Activated T-cell treated with anti-CD3 and anti-CD28 coated beads, Interleukin-2, amount 50 U/mL, for 72 hours (primary cell): ENCODE measurements at regions not wholly inside any gene's neighbourhood (a gene's known extent, or its start where the extent isn't known, plus 50 kb on each side); places are given as distances from the start of the nearest gene placed in this dataset.

Source experiments
- ATAC-seq, 2 donors: fragments of 150-1000 bp; cut with Tn5 transposase; replicated peaks in 1 of 2; 2 replicates each; pipeline ENCODE4 v1.10.0; 2021; ENCODE audit warnings: moderate library complexity in 2 of 2, mild to moderate bottlenecking in 1 of 2
- DNase-seq, 2 donors: peaks; one replicate each; pipeline ENCODE4 v3.0.0; 2021 to 2022; ENCODE audit warnings: mixed read lengths in 1 of 2
- H3K27ac Mint-ChIP-seq: one replicate; pipeline ENCODE4 v1.8.0; 2022; ENCODE audit warnings: mild to moderate bottlenecking, moderate library complexity, mixed read lengths
- H3K27me3 Mint-ChIP-seq: one replicate; pipeline ENCODE4 v1.8.0; 2022; ENCODE audit warnings: low read depth, mixed read lengths
- H3K36me3 Mint-ChIP-seq, 2 donors: one replicate each; pipeline ENCODE4 v1.8.0; 2022; ENCODE audit warnings: mixed read lengths in 2 of 2, mild to moderate bottlenecking in 1 of 2; ENCODE audit not compliant: insufficient read depth in 2 of 2
- H3K4me1 Mint-ChIP-seq: one replicate; pipeline ENCODE4 v1.8.0; 2022; ENCODE audit warnings: low read depth, mixed read lengths
- H3K4me3 Mint-ChIP-seq, 2 donors: one replicate each; pipeline ENCODE4 v1.8.0; 2022; ENCODE audit warnings: mild to moderate bottlenecking in 2 of 2, mixed read lengths in 2 of 2, moderate library complexity in 2 of 2
- H3K9me3 Mint-ChIP-seq, 2 donors: one replicate each; pipeline ENCODE4 v1.8.0; 2022; ENCODE audit warnings: mixed read lengths in 2 of 2

DNA sequence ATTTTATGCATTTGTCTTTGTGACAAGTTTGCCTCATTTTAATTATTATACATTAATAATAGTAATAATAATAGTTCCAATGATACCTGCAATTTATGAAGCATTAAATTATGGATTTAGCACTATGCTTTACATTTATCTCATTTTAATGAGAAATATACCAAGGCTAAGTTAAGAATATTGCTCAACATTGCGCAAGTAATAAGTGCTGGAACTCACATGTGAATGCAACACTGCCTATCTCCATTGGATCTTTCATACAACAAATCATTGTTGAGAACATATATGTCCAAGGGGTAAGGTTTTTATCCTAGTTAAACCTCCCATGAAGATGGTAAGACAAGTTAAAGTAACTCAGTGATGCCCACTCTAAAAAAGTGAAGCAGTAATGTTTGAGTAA is 703.7 kb upstream of the SOX9 start:
- Mint-ChIP-seq H3K4me1 (no peaks in the 10 kb centered on the region), H3K4me3 (no peak overlapping the region), H3K27me3 (no peaks in the 10 kb centered on the region), H3K9me3 (peaks cover 0 to 8% of the 10 kb centered on the region in 2 donors), H3K27ac (no peak overlapping the region), H3K36me3 (no peaks in the 10 kb centered on the region)
- ATAC-seq (no peak), DNase-seq (no peak)

GRCh38 chr17:71422968-71423367 is 697.9 kb upstream of the SOX9 start:
- no peaks in the 10 kb centered on the region for H3K36me3 Mint-ChIP-seq
- peaks cover 4 to 5% of the 10 kb centered on the region in 2 donors for H3K9me3 Mint-ChIP-seq
- H3K4me1 Mint-ChIP-seq, result no peaks in the 10 kb centered on the region
- H3K27ac Mint-ChIP-seq, result no peak overlapping the region
- DNase-seq (no peak), ATAC-seq (no peak)
- no peaks in the 10 kb centered on the region for H3K27me3 Mint-ChIP-seq
- H3K4me3 Mint-ChIP-seq, result no peak overlapping the region

DNA sequence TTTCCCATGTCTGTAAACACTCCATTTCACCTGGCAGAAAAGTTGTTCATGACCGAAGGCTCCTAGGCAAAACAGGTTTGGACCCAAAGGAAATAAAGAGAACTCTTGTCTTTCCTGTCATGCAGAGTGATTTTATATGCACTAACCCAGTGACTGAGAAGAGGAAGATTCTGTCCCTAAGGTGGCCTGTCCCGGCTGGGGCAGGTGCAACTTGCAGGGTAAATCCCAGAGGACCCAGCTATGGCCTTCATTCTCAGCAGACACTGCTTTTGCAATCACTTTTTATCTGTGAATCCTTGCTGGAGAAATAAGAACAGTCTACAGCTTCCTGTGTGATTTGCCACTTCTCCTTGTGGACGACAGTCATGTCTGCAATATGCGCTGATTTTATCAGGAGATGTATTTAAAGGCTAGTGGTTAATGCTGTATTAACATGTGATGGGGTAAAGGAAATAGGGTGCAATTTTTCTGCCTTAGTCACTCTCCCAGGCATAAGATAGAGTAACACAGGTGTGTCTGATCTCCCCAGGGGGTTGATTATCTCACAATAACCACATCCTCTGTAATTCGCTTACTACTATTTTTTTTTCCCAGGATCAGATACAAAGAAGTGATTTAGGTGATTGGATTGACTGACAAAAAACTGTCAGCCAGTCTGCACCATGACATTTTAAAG is 696.8 kb upstream of the SOX9 start:
- H3K27me3 Mint-ChIP-seq, result no peaks in the 10 kb centered on the region
- H3K36me3 Mint-ChIP-seq, result no peaks in the 10 kb centered on the region
- H3K4me1 Mint-ChIP-seq, result no peaks in the 10 kb centered on the region
- H3K4me3 Mint-ChIP-seq, result no peak overlapping the region
- ATAC-seq (no peak), DNase-seq (no peak)
- no peak overlapping the region for H3K27ac Mint-ChIP-seq
- H3K9me3 Mint-ChIP-seq, result peaks cover 7 to 8% of the 10 kb centered on the region in 2 donors

GRCh38 chr17:71427801-71428200 is 693.0 kb upstream of the SOX9 start:
- no peaks in the 10 kb centered on the region for H3K27me3 Mint-ChIP-seq
- DNase-seq, result no peak

DNA sequence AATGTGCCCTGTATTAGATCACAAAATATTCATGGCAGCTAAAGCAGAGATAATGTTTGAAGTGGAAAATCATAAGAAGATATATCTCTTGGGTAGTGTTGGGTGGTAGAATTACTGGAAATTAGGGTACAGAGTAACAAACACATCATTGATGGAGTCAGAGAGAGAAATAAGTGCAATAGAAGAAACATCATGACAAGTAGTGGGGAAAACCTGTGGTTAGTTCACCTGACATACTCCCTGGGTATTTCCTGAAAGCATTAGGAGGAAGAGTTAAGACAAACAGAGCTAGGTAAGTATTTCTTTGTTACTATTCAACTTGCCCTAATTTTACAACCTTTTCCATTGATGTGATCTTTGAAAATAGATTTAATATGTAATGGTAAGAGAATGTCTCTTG is 691.9 kb upstream of the SOX9 start:
- no peaks in the 10 kb centered on the region for H3K4me1 Mint-ChIP-seq

More at GRCh38 chr17:71427801-71428200, 693.0 kb upstream of the SOX9 start:
- H3K4me3 Mint-ChIP-seq, result no peak overlapping the region
- no peak for ATAC-seq
- H3K36me3 Mint-ChIP-seq, result no peaks in the 10 kb centered on the region
- peaks cover 6 to 7% of the 10 kb centered on the region in 2 donors for H3K9me3 Mint-ChIP-seq
- H3K4me1 Mint-ChIP-seq, result no peaks in the 10 kb centered on the region
- no peak overlapping the region for H3K27ac Mint-ChIP-seq

DNA sequence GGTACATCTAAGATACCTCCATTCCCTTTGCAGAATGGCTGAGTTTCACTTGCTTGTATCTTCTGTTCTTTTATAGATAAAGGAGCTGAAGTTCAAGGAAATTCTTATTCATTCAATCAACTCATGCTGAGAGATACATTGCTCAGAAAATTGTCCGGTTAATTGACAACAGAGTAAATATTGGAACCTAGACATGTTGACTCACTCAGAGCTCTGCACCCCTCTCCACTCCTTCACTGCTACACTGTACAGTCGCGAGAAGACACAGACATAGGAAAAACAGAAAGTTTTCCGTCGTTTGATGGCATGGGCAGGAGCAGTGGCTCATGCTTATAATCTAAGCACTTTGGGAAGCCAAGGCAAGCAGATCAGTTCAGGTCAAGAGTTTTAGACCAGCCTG is 690.5 kb upstream of the SOX9 start:
- no peaks in the 10 kb centered on the region for H3K4me1 Mint-ChIP-seq
- no peak for DNase-seq
- H3K27ac Mint-ChIP-seq, result no peak overlapping the region
- no peaks in the 10 kb centered on the region for H3K27me3 Mint-ChIP-seq
- no peaks in the 10 kb centered on the region for H3K36me3 Mint-ChIP-seq
- no peak for ATAC-seq
- H3K9me3 Mint-ChIP-seq, result peaks cover 2 to 3% of the 10 kb centered on the region in 2 donors
- H3K4me3 Mint-ChIP-seq, result no peak overlapping the region

More for the DNA sequence above, 691.9 kb upstream of the SOX9 start:
- DNase-seq, result no peak
- ATAC-seq, result no peak
- no peak overlapping the region for H3K27ac Mint-ChIP-seq
- H3K36me3 Mint-ChIP-seq, result no peaks in the 10 kb centered on the region
- no peak overlapping the region for H3K4me3 Mint-ChIP-seq
- no peaks in the 10 kb centered on the region for H3K27me3 Mint-ChIP-seq
- H3K9me3 Mint-ChIP-seq, result peaks cover 3 to 4% of the 10 kb centered on the region in 2 donors

DNA sequence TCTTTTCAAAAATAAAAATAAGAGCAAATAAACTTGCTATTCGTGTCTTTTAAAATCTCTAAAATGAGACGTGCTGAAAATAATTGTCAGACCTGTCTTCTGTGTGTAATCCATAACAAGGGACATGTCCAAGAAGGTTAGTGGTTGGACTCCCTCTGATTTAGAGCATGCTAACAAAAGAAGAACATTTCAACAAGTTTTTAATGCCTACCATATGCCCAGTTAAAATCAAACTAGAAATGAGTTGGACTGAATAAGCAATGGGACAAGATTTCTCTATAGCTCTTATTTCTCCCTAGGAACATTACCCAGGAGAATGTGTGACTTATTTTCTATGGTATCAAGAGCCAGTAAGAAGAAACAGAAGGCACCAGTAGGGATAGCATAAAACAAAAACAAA is 689.7 kb upstream of the SOX9 start:
- no peak for ATAC-seq
- no peaks in the 10 kb centered on the region for H3K4me1 Mint-ChIP-seq
- DNase-seq, result no peak
- no peak overlapping the region for H3K4me3 Mint-ChIP-seq
- H3K27ac Mint-ChIP-seq, result no peak overlapping the region
- no peaks in the 10 kb centered on the region for H3K36me3 Mint-ChIP-seq
- H3K9me3 Mint-ChIP-seq, result peaks cover 2 to 3% of the 10 kb centered on the region in 2 donors
- H3K27me3 Mint-ChIP-seq, result no peaks in the 10 kb centered on the region

- H3K4me1 Mint-ChIP-seq, result no peaks in the 10 kb centered on the region
- no peaks in the 10 kb centered on the region for H3K27me3 Mint-ChIP-seq
- H3K4me3 Mint-ChIP-seq, result no peak overlapping the region
- no peak for DNase-seq
- H3K36me3 Mint-ChIP-seq, result no peaks in the 10 kb centered on the region
- no peak overlapping the region for H3K27ac Mint-ChIP-seq
- peaks cover 2 to 3% of the 10 kb centered on the region in 2 donors for H3K9me3 Mint-ChIP-seq
- no peak for ATAC-seq
Measured at GRCh38 chr17:71432378-71433315, 688.2 kb upstream of the SOX9 start.

DNA sequence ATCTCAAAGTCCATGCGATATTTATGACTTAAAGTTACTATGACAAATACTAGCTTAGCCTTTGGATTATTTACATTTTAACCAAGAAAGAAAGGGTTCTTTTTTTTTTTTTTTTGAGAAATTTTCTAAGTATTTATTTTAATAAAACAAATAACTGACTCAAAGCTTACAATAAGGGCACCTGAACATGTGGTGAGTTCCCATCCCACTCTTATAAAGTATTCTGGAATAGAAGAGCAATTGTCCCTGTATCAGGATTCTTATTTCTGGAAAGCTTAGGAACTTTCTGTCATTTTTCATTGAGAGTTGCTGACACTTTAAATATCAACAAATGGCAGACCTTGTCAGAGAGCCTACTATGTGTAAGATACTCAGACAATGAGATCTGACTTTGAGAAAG is 686.1 kb upstream of the SOX9 start:
- Mint-ChIP-seq H3K4me3 (no peak overlapping the region), H3K27me3 (no peaks in the 10 kb centered on the region), H3K36me3 (no peaks in the 10 kb centered on the region), H3K27ac (no peak overlapping the region), H3K9me3 (peaks cover 0 to 3% of the 10 kb centered on the region in 2 donors), H3K4me1 (no peaks in the 10 kb centered on the region)
- DNase-seq (no peak), ATAC-seq (no peak)

DNA sequence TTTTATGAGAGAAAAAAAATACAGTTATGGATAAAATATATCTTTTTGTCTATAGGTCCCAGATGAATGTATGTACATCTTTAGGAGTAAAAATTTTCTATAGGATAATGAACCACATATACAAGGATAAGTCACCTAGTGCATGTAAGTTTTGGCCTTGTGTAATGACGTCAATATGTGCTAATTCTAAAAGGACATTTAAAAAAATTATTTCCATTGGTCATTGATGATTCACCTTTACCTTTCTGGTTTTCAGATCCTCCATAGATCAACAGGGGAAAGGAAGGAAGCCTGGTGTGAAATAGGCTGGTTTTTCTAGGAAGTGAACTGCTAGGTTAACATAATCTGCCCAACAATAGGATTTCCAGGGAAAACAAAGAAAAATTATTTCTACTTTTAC is 684.3 kb upstream of the SOX9 start:
- no peak for DNase-seq
- Mint-ChIP-seq H3K27me3 (no peaks in the 10 kb centered on the region), H3K4me3 (no peak overlapping the region), H3K4me1 (no peaks in the 10 kb centered on the region), H3K9me3 (peaks cover 2 to 3% of the 10 kb centered on the region in 2 donors), H3K36me3 (no peaks in the 10 kb centered on the region), H3K27ac (no peak overlapping the region)
- ATAC-seq, result no peak

DNA sequence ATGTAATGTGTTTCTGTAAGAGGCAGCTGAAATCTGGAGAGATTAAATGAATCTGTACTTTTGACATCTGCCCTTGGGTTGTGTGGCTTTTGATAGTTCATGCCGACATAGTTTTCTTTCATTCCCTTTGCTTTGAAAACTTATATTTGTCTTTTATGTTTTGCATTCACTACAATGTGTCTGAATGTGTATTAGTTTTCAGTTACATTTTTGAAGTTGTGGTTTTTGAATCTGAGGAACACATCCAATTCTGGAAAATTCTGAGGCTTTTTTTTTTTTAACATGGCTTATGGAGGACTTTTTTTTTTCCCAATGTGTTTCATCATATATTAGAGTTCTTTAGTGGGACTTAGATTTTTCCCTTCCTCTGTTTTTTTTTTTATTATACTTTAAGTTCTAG is 683.7 kb upstream of the SOX9 start:
- DNase-seq, result no peak
- no peaks in the 10 kb centered on the region for H3K36me3 Mint-ChIP-seq
- ATAC-seq, result no peak
- peaks cover 2 to 3% of the 10 kb centered on the region in 2 donors for H3K9me3 Mint-ChIP-seq
- no peak overlapping the region for H3K4me3 Mint-ChIP-seq
- no peaks in the 10 kb centered on the region for H3K27me3 Mint-ChIP-seq
- H3K4me1 Mint-ChIP-seq, result no peaks in the 10 kb centered on the region
- H3K27ac Mint-ChIP-seq, result no peak overlapping the region

DNA sequence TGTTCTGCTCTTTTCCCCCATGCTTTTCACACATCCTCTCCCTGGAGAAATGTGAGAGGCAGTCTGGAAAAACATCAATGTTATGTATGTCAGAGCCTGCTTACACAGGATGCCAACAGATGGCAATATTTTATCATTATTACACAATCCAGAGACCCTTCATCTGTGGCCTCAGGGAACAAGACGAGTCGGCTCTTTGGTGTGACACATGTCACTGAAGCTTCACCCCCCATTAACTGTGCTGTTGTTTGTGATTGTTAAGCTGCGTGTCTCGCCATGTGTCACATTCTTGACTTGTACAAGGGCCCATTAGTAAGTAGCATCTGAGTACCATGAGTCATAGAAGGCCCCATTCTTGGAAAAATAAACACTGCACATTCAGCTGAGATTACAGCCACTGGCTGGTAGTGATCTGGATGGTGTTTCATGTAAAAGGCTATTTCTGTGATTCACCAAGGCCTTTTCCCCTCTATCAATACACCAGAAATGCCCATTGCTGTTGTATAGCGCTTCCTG is 682.1 kb upstream of the SOX9 start:
- Mint-ChIP-seq H3K4me3 (no peak overlapping the region), H3K9me3 (peaks cover 2 to 3% of the 10 kb centered on the region in 2 donors), H3K27me3 (no peaks in the 10 kb centered on the region), H3K27ac (no peak overlapping the region), H3K36me3 (no peaks in the 10 kb centered on the region), H3K4me1 (no peaks in the 10 kb centered on the region)
- ATAC-seq (no peak), DNase-seq (no peak)

DNA sequence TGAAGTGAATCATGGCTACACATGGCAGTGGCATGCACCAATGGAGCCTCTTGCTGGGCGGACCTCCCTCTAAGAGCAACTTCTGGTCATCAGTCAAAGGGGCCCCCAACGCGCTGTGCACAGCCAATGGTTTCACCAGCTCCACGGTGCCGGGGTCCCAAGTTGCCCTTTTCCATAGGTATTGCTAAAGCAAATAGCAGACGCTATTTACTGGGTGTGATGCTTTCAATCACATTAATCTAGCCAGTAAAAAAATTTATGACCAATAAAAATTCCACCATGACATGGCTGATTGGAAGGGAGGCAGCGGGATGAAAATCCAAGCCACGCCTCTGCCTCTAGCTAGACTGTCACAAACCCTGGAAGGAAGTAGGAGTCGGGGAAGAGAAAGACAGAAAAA is 680.3 kb upstream of the SOX9 start:
- ATAC-seq (no peak), DNase-seq (no peak)
- no peak overlapping the region for H3K27ac Mint-ChIP-seq
- no peak overlapping the region for H3K4me3 Mint-ChIP-seq
- peaks cover 2 to 3% of the 10 kb centered on the region in 2 donors for H3K9me3 Mint-ChIP-seq
- no peaks in the 10 kb centered on the region for H3K36me3 Mint-ChIP-seq
- no peaks in the 10 kb centered on the region for H3K4me1 Mint-ChIP-seq
- no peaks in the 10 kb centered on the region for H3K27me3 Mint-ChIP-seq
